HEK293T (cell line): ENCODE measurements at regions not wholly inside any gene's neighbourhood (a gene's known extent, or its start where the extent isn't known, plus 50 kb on each side); places are given as distances from the start of the nearest gene placed in this dataset.
"Not testable (repeated sequence)": the region's sequence is repeated elsewhere in the genome, so short reads cannot be mapped to it uniquely, and the experiment has no call there.

Experiments used
- CTCF ChIA-PET: fragments of 350-600 bp; formaldehyde crosslinking; extraction: SDS; loops from one replicate; lab custom pipeline; 2021; ENCODE audit warnings: antibody characterized with exemption, inconsistent platforms; lab: Yijun Ruan, JAX
- POLR2A ChIA-PET: fragments of 350-600 bp; formaldehyde crosslinking; extraction: SDS; loops from one replicate; lab custom pipeline; 2020; ENCODE audit warnings: antibody characterized with exemption, inconsistent platforms; lab: Yijun Ruan, JAX
- DNase-seq: peaks from one replicate; pipeline ENCODE4 v3.0.0; 2012; ENCODE audit warnings: mixed read lengths; ENCODE audit errors: extremely low spot score
- ARNT ChIP-seq: fragments of 450-650 bp; IDR thresholded peaks from 2 replicates; pipeline ENCODE4 v1.6.1; 2017; ENCODE audit warnings: mild to moderate bottlenecking
- BHLHE40 ChIP-seq: fragments of 450-650 bp; IDR thresholded peaks from 2 replicates; pipeline ENCODE4 v1.6.1; 2016; ENCODE audit warnings: mild to moderate bottlenecking, moderate library complexity, borderline replicate concordance
- CTBP1 ChIP-seq: fragments of 450-650 bp; IDR thresholded peaks from 2 replicates; pipeline ENCODE4 v1.6.1; 2016; ENCODE audit warnings: borderline replicate concordance
- ELF4 ChIP-seq: fragments of 450-650 bp; IDR thresholded peaks from 2 replicates; pipeline ENCODE4 v1.6.1; 2017; ENCODE audit warnings: antibody characterized with exemption
- FOXA1 ChIP-seq: fragments of 450-650 bp; IDR thresholded peaks from 2 replicates; pipeline ENCODE4 v1.6.1; 2016; ENCODE audit warnings: mild to moderate bottlenecking
- FOXK2 ChIP-seq: fragments of 450-650 bp; IDR thresholded peaks from 2 replicates; pipeline ENCODE4 v1.6.1; 2016; ENCODE audit warnings: mild to moderate bottlenecking
- FOXM1 ChIP-seq: fragments of 450-650 bp; IDR thresholded peaks from 2 replicates; pipeline ENCODE4 v1.6.1; 2017; ENCODE audit warnings: mild to moderate bottlenecking, borderline replicate concordance
- HDGF ChIP-seq: fragments of 450-650 bp; IDR thresholded peaks from 2 replicates; pipeline ENCODE4 v1.6.1; 2017; ENCODE audit warnings: antibody characterized with exemption, borderline replicate concordance
- L3MBTL2 ChIP-seq: fragments of 450-650 bp; conservative IDR thresholded peaks from 2 replicates; pipeline ENCODE4 v1.6.1; 2016; ENCODE audit warnings: mild to moderate bottlenecking
- LEF1 ChIP-seq: fragments of 450-650 bp; IDR thresholded peaks from 2 replicates; pipeline ENCODE4 v1.6.1; 2017; ENCODE audit warnings: mild to moderate bottlenecking, borderline replicate concordance
- NFRKB ChIP-seq: fragments of 450-650 bp; IDR thresholded peaks from 2 replicates; pipeline ENCODE4 v1.6.1; 2016; ENCODE audit warnings: mild to moderate bottlenecking, moderate library complexity
- PKNOX1 ChIP-seq: fragments of 450-650 bp; IDR thresholded peaks from 2 replicates; pipeline ENCODE4 v1.6.1; 2016
- SP1 ChIP-seq: fragments of 450-650 bp; IDR thresholded peaks from 2 replicates; pipeline ENCODE4 v1.6.1; 2017
- SUZ12 ChIP-seq: fragments of 450-650 bp; IDR thresholded peaks from 2 replicates; pipeline ENCODE4 v1.6.1; 2016; ENCODE audit warnings: mild to moderate bottlenecking
- TARDBP ChIP-seq: fragments of 450-650 bp; IDR thresholded peaks from 2 replicates; pipeline ENCODE4 v1.6.1; 2016
- ZNF384 ChIP-seq: fragments of 450-650 bp; IDR thresholded peaks from 2 replicates; pipeline ENCODE4 v1.6.1; 2016

- TF ChIP-seq PKNOX1 (no peak), TARDBP (no peak), ARNT (no peak), FOXK2 (no peak), ZNF384 (no peak), SP1 (no peak), CTBP1 (no peak), LEF1 (no peak), NFRKB (no peak), FOXA1 (no peak)
- DNase-seq: no peak
- CTCF ChIA-PET: no interaction called here
- POLR2A ChIA-PET: no interaction called here
These were observed 322.8 kb downstream of the SEC16B start for GRCh38 chr1:177646757-177647730.

- CTCF ChIA-PET: no interaction called here
These were observed 324.2 kb downstream of the SEC16B start for GRCh38 chr1:177645491-177646190.

GRCh38 chr1:177640687-177641086 is 329.2 kb downstream of the SEC16B start:
- ChIA-PET CTCF (no interaction called here), POLR2A (no interaction called here)
- TF ChIP-seq LEF1 (no peak), ARNT (no peak), FOXA1 (no peak), NFRKB (no peak), SP1 (no peak), SUZ12 (no peak), L3MBTL2 (no peak), CTBP1 (no peak), ELF4 (no peak), TARDBP (no peak), FOXK2 (no peak)
- DNase-seq: no peak

More at GRCh38 chr1:177645491-177646190, 324.2 kb downstream of the SEC16B start:
- POLR2A ChIA-PET: no interaction called here
- no peak for TF ChIP-seq BHLHE40
- no peak for TF ChIP-seq FOXM1
- TF ChIP-seq SUZ12: no peak
- no peak for TF ChIP-seq NFRKB
- no peak for TF ChIP-seq FOXA1
- TF ChIP-seq HDGF: no peak
- TF ChIP-seq L3MBTL2: no peak
- TF ChIP-seq PKNOX1: no peak
- no peak for TF ChIP-seq TARDBP
- no peak for TF ChIP-seq LEF1
- no peak for TF ChIP-seq FOXK2
- no peak for TF ChIP-seq SP1
- TF ChIP-seq ELF4: no peak
- TF ChIP-seq ZNF384: no peak
- TF ChIP-seq CTBP1: no peak
- no peak for TF ChIP-seq ARNT
- DNase-seq: no peak

- POLR2A ChIA-PET, DNase-seq, CTCF ChIA-PET: not testable (repeated sequence)
These were observed 335.7 kb downstream of the SEC16B start for GRCh38 chr1:177634151-177634550.

- TF ChIP-seq FOXK2 (no peak), HDGF (no peak), PKNOX1 (no peak)
- ChIA-PET POLR2A (no interaction called here), CTCF (no interaction called here)
- no peak for DNase-seq
These were observed 336.8 kb downstream of the SEC16B start for GRCh38 chr1:177632923-177633615.

GRCh38 chr1:177631770-177632169 is 338.1 kb downstream of the SEC16B start:
- no peak for TF ChIP-seq ZNF384
- no peak for TF ChIP-seq FOXA1
- TF ChIP-seq PKNOX1: no peak
- no peak for TF ChIP-seq LEF1
- no peak for TF ChIP-seq FOXK2
- TF ChIP-seq L3MBTL2: no peak
- TF ChIP-seq CTBP1: no peak
- TF ChIP-seq SUZ12: no peak
- TF ChIP-seq ELF4: no peak
- no peak for TF ChIP-seq TARDBP
- no peak for TF ChIP-seq SP1
- no peak for TF ChIP-seq FOXM1
- TF ChIP-seq BHLHE40: no peak
- TF ChIP-seq HDGF: no peak
- no peak for TF ChIP-seq ARNT
- TF ChIP-seq NFRKB: no peak
- DNase-seq: no peak

More at GRCh38 chr1:177631770-177632169, 338.1 kb downstream of the SEC16B start:
- CTCF ChIA-PET: no interaction called here
- POLR2A ChIA-PET: no interaction called here
